ENCODE measurements at regions not wholly inside any gene's neighbourhood (a gene's known extent, or its start where the extent isn't known, plus 50 kb on each side); places are given as distances from the start of the nearest gene placed in this dataset.
A peak's percentile ranks its signal among the peaks of the same experiment; 100 is the strongest.

GRCh38 chr10:15451137-15452094 lies 80.3 kb upstream of the FAM171A1 start:
- H3K36me3 ChIP-seq (ENCODE audit: control insufficient read depth, insufficient read depth, low read length) = no peaks in the 10 kb centered on the region
- H3K9me3 ChIP-seq (ENCODE audit: control insufficient read depth, low read length) = no peaks in the 10 kb centered on the region
- H3K27me3 ChIP-seq (replicated peaks; ENCODE audit: control insufficient read depth, insufficient read depth, low read length, poor library complexity, severe bottlenecking) = no peaks in the 10 kb centered on the region
- no peaks in the 10 kb centered on the region for H3K4me1 ChIP-seq (ENCODE audit: control insufficient read depth, insufficient read depth, low read length, poor library complexity, severe bottlenecking)
- H3K4me3 ChIP-seq (ENCODE audit: insufficient read depth, low read depth, low read length, poor library complexity, severe bottlenecking) = no peak overlapping the region
- H3K27ac ChIP-seq (ENCODE audit: insufficient read depth, low read length, poor library complexity, severe bottlenecking) = no peak overlapping the region
- no peak for DNase-seq

DNA sequence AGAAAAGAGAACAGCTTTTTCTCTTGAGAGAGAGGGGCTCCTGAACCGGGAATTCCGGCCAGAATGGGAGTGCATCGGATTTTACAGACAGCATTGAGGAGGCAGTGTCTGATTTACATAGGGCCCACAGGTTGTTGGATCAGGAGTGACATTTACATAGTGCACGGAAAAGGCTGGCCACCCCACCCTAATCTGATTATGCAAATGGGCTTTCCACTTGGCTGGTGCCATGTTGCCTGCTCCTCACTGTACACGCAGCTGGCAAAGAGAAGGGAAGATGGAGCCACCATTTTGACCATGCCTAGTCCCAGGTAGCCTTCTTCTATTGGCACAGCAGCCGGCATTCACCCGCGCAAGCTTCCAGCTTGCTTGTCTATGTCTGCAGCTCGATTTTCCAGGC lies 77.5 kb upstream of the FAM171A1 start:
- no peaks in the 10 kb centered on the region for H3K4me1 ChIP-seq (ENCODE audit: control insufficient read depth, insufficient read depth, low read length, poor library complexity, severe bottlenecking)
- H3K27me3 ChIP-seq (replicated peaks; ENCODE audit: control insufficient read depth, insufficient read depth, low read length, poor library complexity, severe bottlenecking) = no peaks in the 10 kb centered on the region
- H3K9me3 ChIP-seq (ENCODE audit: control insufficient read depth, low read length) = no peaks in the 10 kb centered on the region
- H3K36me3 ChIP-seq (ENCODE audit: control insufficient read depth, insufficient read depth, low read length) = no peaks in the 10 kb centered on the region
- no peak for DNase-seq
- H3K27ac ChIP-seq (ENCODE audit: insufficient read depth, low read length, poor library complexity, severe bottlenecking) = no peak overlapping the region
- H3K4me3 ChIP-seq (ENCODE audit: insufficient read depth, low read depth, low read length, poor library complexity, severe bottlenecking) = no peak overlapping the region

- Histone ChIP-seq H3K27ac (ENCODE audit: insufficient read depth, low read length, poor library complexity, severe bottlenecking) (no peak overlapping the region), H3K4me3 (ENCODE audit: insufficient read depth, low read depth, low read length, poor library complexity, severe bottlenecking) (no peak overlapping the region), H3K27me3 (replicated peaks; ENCODE audit: control insufficient read depth, insufficient read depth, low read length, poor library complexity, severe bottlenecking) (peaks cover 2% of the 10 kb centered on the region), H3K4me1 (ENCODE audit: control insufficient read depth, insufficient read depth, low read length, poor library complexity, severe bottlenecking) (no peaks in the 10 kb centered on the region), H3K36me3 (ENCODE audit: control insufficient read depth, insufficient read depth, low read length) (no peaks in the 10 kb centered on the region), H3K9me3 (ENCODE audit: control insufficient read depth, low read length) (no peaks in the 10 kb centered on the region)
- no peak for DNase-seq
These were observed 73.9 kb upstream of the FAM171A1 start for GRCh38 chr10:15445006-15445390.

- Histone ChIP-seq H3K36me3 (ENCODE audit: control insufficient read depth, insufficient read depth, low read length) (no peaks in the 10 kb centered on the region), H3K4me1 (ENCODE audit: control insufficient read depth, insufficient read depth, low read length, poor library complexity, severe bottlenecking) (no peaks in the 10 kb centered on the region), H3K9me3 (ENCODE audit: control insufficient read depth, low read length) (no peaks in the 10 kb centered on the region), H3K27ac (ENCODE audit: insufficient read depth, low read length, poor library complexity, severe bottlenecking) (no peak overlapping the region), H3K27me3 (replicated peaks; ENCODE audit: control insufficient read depth, insufficient read depth, low read length, poor library complexity, severe bottlenecking) (peaks cover 2% of the 10 kb centered on the region), H3K4me3 (ENCODE audit: insufficient read depth, low read depth, low read length, poor library complexity, severe bottlenecking) (no peak overlapping the region)
- DNase-seq = no peak
These were observed 73.3 kb upstream of the FAM171A1 start for GRCh38 chr10:15444105-15445005.

DNA sequence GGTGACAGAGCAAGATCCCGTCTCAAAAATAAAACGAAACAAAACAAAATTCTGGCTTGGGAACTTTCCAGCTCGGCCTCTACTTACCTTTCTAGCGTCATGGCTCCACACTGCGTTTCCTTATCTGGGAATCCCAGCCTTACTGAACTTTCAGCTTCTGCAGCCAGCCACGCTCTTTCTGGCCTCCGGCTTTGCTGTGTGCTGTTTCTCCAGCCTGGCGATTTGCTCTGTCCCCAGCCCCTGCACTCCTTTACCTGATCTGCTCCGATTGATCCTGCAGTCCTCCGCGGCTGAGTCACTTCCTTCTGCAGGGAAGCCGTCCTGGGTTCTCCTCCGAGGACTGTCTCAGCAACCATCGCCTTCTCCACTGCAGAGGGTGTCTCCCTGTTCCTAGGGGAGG lies 71.0 kb upstream of the FAM171A1 start:
- Histone ChIP-seq H3K36me3 (ENCODE audit: control insufficient read depth, insufficient read depth, low read length) (no peaks in the 10 kb centered on the region), H3K27me3 (replicated peaks; ENCODE audit: control insufficient read depth, insufficient read depth, low read length, poor library complexity, severe bottlenecking) (peaks cover 2% of the 10 kb centered on the region), H3K27ac (ENCODE audit: insufficient read depth, low read length, poor library complexity, severe bottlenecking) (no peak overlapping the region), H3K4me3 (ENCODE audit: insufficient read depth, low read depth, low read length, poor library complexity, severe bottlenecking) (no peak overlapping the region), H3K4me1 (ENCODE audit: control insufficient read depth, insufficient read depth, low read length, poor library complexity, severe bottlenecking) (no peaks in the 10 kb centered on the region), H3K9me3 (ENCODE audit: control insufficient read depth, low read length) (no peaks in the 10 kb centered on the region)
- no peak for DNase-seq

DNA sequence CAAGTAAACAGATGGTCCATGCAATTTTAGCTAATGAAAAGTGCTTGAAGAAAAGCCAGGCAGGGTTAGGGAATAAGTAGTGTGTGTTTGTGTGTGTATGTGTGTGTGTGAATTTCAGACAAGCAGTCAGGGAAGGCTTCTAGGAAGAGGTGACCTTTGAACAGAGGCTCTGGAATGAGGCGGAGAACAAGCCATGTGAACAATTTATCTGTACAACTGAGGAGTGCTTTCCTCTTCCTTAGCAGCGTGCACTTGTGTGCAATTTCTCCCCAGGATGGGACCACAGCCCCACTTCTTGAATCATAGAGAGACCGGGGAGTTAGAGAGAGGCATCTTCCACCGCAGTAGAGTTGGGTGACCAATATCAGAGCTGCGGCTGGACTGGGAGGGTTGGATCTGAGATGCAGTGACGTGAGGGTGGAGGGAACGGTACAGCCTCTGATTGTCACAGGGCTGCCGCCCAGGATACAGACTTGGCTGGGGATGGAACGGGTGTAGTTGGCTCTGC lies 69.2 kb upstream of the FAM171A1 start:
- H3K4me3 ChIP-seq (ENCODE audit: insufficient read depth, low read depth, low read length, poor library complexity, severe bottlenecking) = no peak overlapping the region
- H3K27me3 ChIP-seq (replicated peaks; ENCODE audit: control insufficient read depth, insufficient read depth, low read length, poor library complexity, severe bottlenecking) = peaks cover 2% of the 10 kb centered on the region
- H3K27ac ChIP-seq (ENCODE audit: insufficient read depth, low read length, poor library complexity, severe bottlenecking) = no peak overlapping the region
- no peak for DNase-seq
- no peaks in the 10 kb centered on the region for H3K36me3 ChIP-seq (ENCODE audit: control insufficient read depth, insufficient read depth, low read length)
- H3K4me1 ChIP-seq (ENCODE audit: control insufficient read depth, insufficient read depth, low read length, poor library complexity, severe bottlenecking) = no peaks in the 10 kb centered on the region
- H3K9me3 ChIP-seq (ENCODE audit: control insufficient read depth, low read length) = no peaks in the 10 kb centered on the region

DNA sequence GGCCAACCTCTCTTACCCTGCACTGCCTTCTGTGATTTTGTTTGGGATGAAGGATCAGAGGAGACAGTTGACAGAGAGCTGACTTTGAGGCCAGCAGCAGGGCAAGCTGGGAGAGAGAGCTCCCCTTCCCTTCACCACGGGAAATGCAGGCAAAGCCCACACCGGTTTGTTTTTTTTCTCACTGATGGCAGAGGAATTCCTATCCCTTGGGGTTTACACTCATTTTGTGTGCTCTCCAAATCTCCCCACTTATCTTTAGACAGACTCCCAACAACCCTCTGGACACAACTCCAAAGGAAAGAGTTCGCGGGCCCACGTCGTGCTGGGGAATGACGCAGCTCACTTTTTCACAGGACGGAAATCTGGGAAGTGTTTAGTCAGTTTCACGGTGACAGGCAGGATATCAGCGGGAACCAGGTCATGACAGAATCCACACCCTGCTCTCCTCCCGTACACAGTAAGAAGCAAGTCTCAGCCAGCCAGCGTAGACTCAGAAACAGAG lies 68.3 kb upstream of the FAM171A1 start:
- H3K4me1 ChIP-seq (ENCODE audit: control insufficient read depth, insufficient read depth, low read length, poor library complexity, severe bottlenecking) = no peaks in the 10 kb centered on the region
- no peaks in the 10 kb centered on the region for H3K9me3 ChIP-seq (ENCODE audit: control insufficient read depth, low read length)
- DNase-seq = no peak
- H3K36me3 ChIP-seq (ENCODE audit: control insufficient read depth, insufficient read depth, low read length) = no peaks in the 10 kb centered on the region
- peaks cover 2% of the 10 kb centered on the region for H3K27me3 ChIP-seq (replicated peaks; ENCODE audit: control insufficient read depth, insufficient read depth, low read length, poor library complexity, severe bottlenecking)
- no peak overlapping the region for H3K27ac ChIP-seq (ENCODE audit: insufficient read depth, low read length, poor library complexity, severe bottlenecking)
- no peak overlapping the region for H3K4me3 ChIP-seq (ENCODE audit: insufficient read depth, low read depth, low read length, poor library complexity, severe bottlenecking)

DNA sequence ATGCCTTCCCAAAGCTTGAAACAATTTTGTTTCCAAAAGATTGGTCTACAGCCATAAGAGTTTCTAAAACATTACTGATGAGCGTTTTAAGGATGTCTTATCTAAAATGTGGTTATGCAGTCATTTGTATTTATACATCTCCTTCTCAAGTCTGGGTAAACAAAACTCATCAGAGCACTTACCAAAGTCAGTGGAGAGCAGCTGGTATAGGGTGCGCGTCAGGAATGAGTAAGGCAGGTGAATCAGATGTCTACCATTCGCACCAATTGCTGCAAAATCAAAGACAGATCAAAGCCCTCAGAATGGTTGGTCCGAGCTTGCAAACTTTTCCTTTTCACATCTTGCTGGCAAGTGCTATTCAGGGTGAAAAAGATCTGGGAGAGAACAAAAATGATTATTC lies 65.6 kb upstream of the FAM171A1 start:
- Histone ChIP-seq H3K9me3 (ENCODE audit: control insufficient read depth, low read length) (no peaks in the 10 kb centered on the region), H3K36me3 (ENCODE audit: control insufficient read depth, insufficient read depth, low read length) (no peaks in the 10 kb centered on the region), H3K4me3 (ENCODE audit: insufficient read depth, low read depth, low read length, poor library complexity, severe bottlenecking) (no peak overlapping the region), H3K27ac (ENCODE audit: insufficient read depth, low read length, poor library complexity, severe bottlenecking) (no peak overlapping the region), H3K4me1 (ENCODE audit: control insufficient read depth, insufficient read depth, low read length, poor library complexity, severe bottlenecking) (no peaks in the 10 kb centered on the region), H3K27me3 (replicated peaks; ENCODE audit: control insufficient read depth, insufficient read depth, low read length, poor library complexity, severe bottlenecking) (peaks cover 2% of the 10 kb centered on the region)
- DNase-seq = no peak

DNA sequence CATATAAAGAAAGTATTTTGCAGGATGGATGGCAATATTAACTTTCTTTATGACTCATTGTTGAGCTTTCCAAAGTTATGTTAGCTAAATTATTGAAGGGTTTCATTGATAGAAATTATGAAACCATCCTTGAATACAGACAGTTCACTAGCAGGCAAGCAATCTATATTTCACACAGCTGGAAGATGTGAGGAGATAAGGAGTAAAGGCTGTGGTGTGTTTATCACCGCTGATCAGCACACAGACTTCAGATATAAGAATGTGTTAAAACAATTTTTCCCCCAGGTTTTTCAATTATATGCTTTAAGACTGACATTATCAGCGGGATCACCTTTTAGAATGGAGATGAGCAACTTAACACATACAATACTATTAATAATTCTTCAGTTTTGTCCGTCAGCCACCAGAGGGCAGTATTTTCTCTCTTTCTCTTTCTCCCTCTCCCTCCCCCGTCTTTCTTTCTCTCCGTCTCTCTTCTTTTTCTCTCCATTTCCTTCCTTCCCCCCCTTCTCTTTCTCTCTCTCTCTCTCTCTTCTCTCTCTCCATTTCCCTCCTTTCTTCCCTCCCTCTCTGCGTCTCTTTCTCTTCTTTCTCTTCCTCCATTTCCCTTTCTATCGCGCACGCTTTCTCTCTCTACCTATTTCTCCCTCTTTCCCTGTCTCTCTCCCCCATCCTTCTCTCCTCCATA lies 62.9 kb upstream of the FAM171A1 start:
- Histone ChIP-seq H3K9me3 (ENCODE audit: control insufficient read depth, low read length) (no peaks in the 10 kb centered on the region), H3K27me3 (replicated peaks; ENCODE audit: control insufficient read depth, insufficient read depth, low read length, poor library complexity, severe bottlenecking) (no peaks in the 10 kb centered on the region), H3K27ac (ENCODE audit: insufficient read depth, low read length, poor library complexity, severe bottlenecking) (no peak overlapping the region), H3K4me1 (ENCODE audit: control insufficient read depth, insufficient read depth, low read length, poor library complexity, severe bottlenecking) (no peaks in the 10 kb centered on the region), H3K36me3 (ENCODE audit: control insufficient read depth, insufficient read depth, low read length) (no peaks in the 10 kb centered on the region), H3K4me3 (ENCODE audit: insufficient read depth, low read depth, low read length, poor library complexity, severe bottlenecking) (peak overlapping the region; percentile 14)
- peak in 1 of 3 donors; percentile 5 for DNase-seq

Measured in effector memory CD4-positive, alpha-beta T cell (primary cell).